Panc1 (cell line): ENCODE measurements at regions not wholly inside any gene's neighbourhood (a gene's known extent, or its start where the extent isn't known, plus 50 kb on each side); places are given as distances from the start of the nearest gene placed in this dataset.

Experiments used
- ATAC-seq: fragments of 200-7000 bp; cut with Tn5 transposase; 2 replicates; pipeline ENCODE4 v1.9.1; 2020; ENCODE audit warnings: mild to moderate bottlenecking, moderate library complexity
- BruUV-seq: library from RNA; stranded (reverse); fragments of 400-500 nt; replicated peaks from 2 replicates; lab custom pipeline; 2021; lab: Mats Ljungman, UMichigan
- CTCF ChIA-PET: fragments of 300-600 bp; sonication (Branson Sonifier 250); formaldehyde crosslinking; loops from one replicate; lab custom pipeline; 2022; ENCODE audit warnings: antibody characterized with exemption; lab: Charles Lee
- POLR2A ChIA-PET: fragments of 300-600 bp; sonication (Branson Sonifier 250); formaldehyde crosslinking; loops from one replicate; lab custom pipeline; 2022; ENCODE audit warnings: antibody characterized with exemption; lab: Charles Lee
- DNase-seq: peaks from one replicate; pipeline ENCODE4 v3.0.0-alpha.2; 2010; ENCODE audit warnings: low read depth, low spot score
- H3K27ac ChIP-seq: 2 replicates; pipeline ENCODE4 v1.5.1; 2011; ENCODE audit warnings: mild to moderate bottlenecking, low read length, inconsistent platforms
- H3K27me3 ChIP-seq: fragments of 200-500 bp; sonication (Bioruptor generic); 2 replicates; pipeline ENCODE4 v1.6.0; 2014; ENCODE audit warnings: low read length, inconsistent platforms; ENCODE audit not compliant: control insufficient read depth, insufficient read depth
- H3K36me3 ChIP-seq: fragments of 200-500 bp; sonication (Bioruptor generic); 2 replicates; pipeline ENCODE4 v1.5.1; 2014; ENCODE audit warnings: inconsistent platforms, mild to moderate bottlenecking, low read length, moderate library complexity; ENCODE audit not compliant: control insufficient read depth, insufficient read depth
- H3K4me1 ChIP-seq: 2 replicates; pipeline ENCODE4 v1.5.1; 2011; ENCODE audit warnings: inconsistent platforms, mild to moderate bottlenecking, low read length, moderate library complexity; ENCODE audit not compliant: control insufficient read depth, insufficient read depth
- H3K4me3 ChIP-seq, 2 experiments: 2 replicates each; pipeline ENCODE4 v1.5.1; 2011 to 2012; ENCODE audit warnings: low read depth in 2 of 2, low read length in 2 of 2, mild to moderate bottlenecking in 2 of 2, inconsistent platforms in 1 of 2, moderate library complexity in 1 of 2
- H3K9me3 ChIP-seq: fragments of 200-500 bp; sonication (Bioruptor generic); 2 replicates; pipeline ENCODE4 v1.5.1; 2014; ENCODE audit warnings: low read depth, mild to moderate bottlenecking, inconsistent platforms, low read length, moderate library complexity; ENCODE audit not compliant: control insufficient read depth, insufficient read depth
- CTCF ChIP-seq: fragments of 450-650 bp; IDR thresholded peaks from 2 replicates; pipeline ENCODE4 v1.5.1; 2017; ENCODE audit warnings: mild to moderate bottlenecking
- POLR2AphosphoS5 ChIP-seq: IDR thresholded peaks from 2 replicates; pipeline ENCODE4 v1.6.1; 2012; ENCODE audit warnings: mild to moderate bottlenecking, low read depth, low read length, moderate library complexity
- REST ChIP-seq, 2 experiments: IDR thresholded peaks; 2 replicates each; pipeline ENCODE4 v1.6.1; 2011 to 2012; ENCODE audit warnings: low read depth in 2 of 2, control low read depth in 1 of 2, low read length in 1 of 2, mild to moderate bottlenecking in 1 of 2, moderate library complexity in 1 of 2; ENCODE audit not compliant: insufficient read depth in 1 of 2
- SIN3A ChIP-seq: IDR thresholded peaks from 2 replicates; pipeline ENCODE4 v1.6.1; 2012; ENCODE audit warnings: low read depth, mild to moderate bottlenecking, low read length, moderate library complexity, borderline replicate concordance; ENCODE audit not compliant: insufficient read depth
- TCF7L2 ChIP-seq: IDR thresholded peaks from 2 replicates; pipeline ENCODE4 v1.6.1; 2011; ENCODE audit warnings: mild to moderate bottlenecking, low read depth, low read length, inconsistent platforms
- in situ Hi-C: cut with HindIII; loops from 2 replicates; pipeline ENCODE4 v1.10.0; 2016; ENCODE audit warnings: low sequenced_read_pairs, low pct_unique_long_range_greater_than_20kb
- intact Hi-C: fragments of 100-400 bp; cut with micrococcal nuclease; formaldehyde crosslinking; loops from one replicate; pipeline ENCODE4 v1.10.0; 2022; ENCODE audit not compliant: unreplicated experiment

- no peak for ATAC-seq
- no peak for DNase-seq
- no peaks in the 10 kb centered on the region for H3K4me1 ChIP-seq
- ChIA-PET CTCF (no interaction called here), POLR2A (no interaction called here)
- no peak overlapping the region for H3K4me3 ChIP-seq
- in situ Hi-C loops = no loop called here
- BruUV-seq = no TSS peak
- no peaks in the 10 kb centered on the region for H3K9me3 ChIP-seq
- H3K27ac ChIP-seq = no peak overlapping the region
- no peaks in the 10 kb centered on the region for H3K27me3 ChIP-seq
- H3K36me3 ChIP-seq = no peaks in the 10 kb centered on the region
- TF ChIP-seq SIN3A = no peak
- no peak for TF ChIP-seq TCF7L2
- TF ChIP-seq CTCF = no peak
- no peak for TF ChIP-seq POLR2AphosphoS5
- no peak for TF ChIP-seq REST (IDR thresholded peaks at IDR 0.05; ENCODE audit: insufficient read depth in 1 of 2, low read depth in 2 of 2, low read length in 1 of 2)
- intact Hi-C loops = loop anchor here (5.0 kb wide), 2 partner anchors 201 to 366 kb away; no protein-coding TSS in a partner anchor
Measured at GRCh38 chr3:31133541-31133940, 239.1 kb upstream of the GADL1 start.

DNA sequence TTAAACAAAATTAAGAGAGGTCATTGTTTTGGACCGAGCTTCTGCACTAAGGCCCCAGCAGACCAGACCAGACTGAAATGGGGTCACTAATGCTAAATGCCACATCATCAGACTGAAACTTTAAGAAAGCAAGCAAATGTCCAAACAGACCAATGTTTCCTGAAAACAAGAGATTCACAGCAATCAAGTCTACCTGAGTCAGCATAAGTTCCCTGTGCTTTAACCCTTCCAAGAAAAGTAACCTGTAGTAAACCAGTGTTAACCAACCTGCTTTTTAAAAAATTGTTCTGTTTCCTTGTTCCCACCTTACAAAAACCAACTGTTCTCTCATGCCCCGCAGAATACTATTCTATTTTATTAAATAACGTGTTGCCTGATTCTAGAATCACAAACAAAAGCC lies 241.1 kb upstream of the GADL1 start:
- Histone ChIP-seq H3K27ac (no peak overlapping the region), H3K4me1 (no peaks in the 10 kb centered on the region), H3K4me3 (no peak overlapping the region), H3K9me3 (no peaks in the 10 kb centered on the region), H3K36me3 (no peaks in the 10 kb centered on the region), H3K27me3 (no peaks in the 10 kb centered on the region)
- POLR2A ChIA-PET = no interaction called here
- TF ChIP-seq REST (IDR thresholded peaks at IDR 0.05; ENCODE audit: insufficient read depth in 1 of 2, low read depth in 2 of 2, low read length in 1 of 2) (no peak), TCF7L2 (no peak), SIN3A (no peak), POLR2AphosphoS5 (no peak), CTCF (no peak)
- in situ Hi-C loops (no loop called here), intact Hi-C loops (no loop called here)
- no TSS peak for BruUV-seq
- CTCF ChIA-PET = no interaction called here
- no peak for DNase-seq
- ATAC-seq = no peak
